Left colon (tissue), 2 donors: ENCODE measurements at regions not wholly inside any gene's neighbourhood (a gene's known extent, or its start where the extent isn't known, plus 50 kb on each side); places are given as distances from the start of the nearest gene placed in this dataset.
A peak's percentile ranks its signal among the peaks of the same experiment; 100 is the strongest.
"Not testable (repeated sequence)": the region's sequence is repeated elsewhere in the genome, so short reads cannot be mapped to it uniquely, and the experiment has no call there.

ENCODE experiments used
- ATAC-seq: fragments of 200-7000 bp; cut with Tn5 transposase; one replicate; pipeline ENCODE4 v1.9.1; 2020; ENCODE audit warnings: mild to moderate bottlenecking, moderate library complexity
- DNase-seq, 2 donors: peaks; one replicate each; pipeline ENCODE4 v3.0.0-alpha.2; 2020
- intact Hi-C, 2 donors: fragments of 100-400 bp; cut with DNase I in 1 of 2; cut with micrococcal nuclease in 1 of 2; formaldehyde crosslinking; loops; one replicate each; pipeline versions ENCODE4 v1.11.2 to v1.14.0; 2022; cut with DNase I, micrococcal nuclease
- donor health status: DM: no; HTN: no; CAD: no.
- donor health status: DM: yes; HTN: yes; CAD: no.

DNA sequence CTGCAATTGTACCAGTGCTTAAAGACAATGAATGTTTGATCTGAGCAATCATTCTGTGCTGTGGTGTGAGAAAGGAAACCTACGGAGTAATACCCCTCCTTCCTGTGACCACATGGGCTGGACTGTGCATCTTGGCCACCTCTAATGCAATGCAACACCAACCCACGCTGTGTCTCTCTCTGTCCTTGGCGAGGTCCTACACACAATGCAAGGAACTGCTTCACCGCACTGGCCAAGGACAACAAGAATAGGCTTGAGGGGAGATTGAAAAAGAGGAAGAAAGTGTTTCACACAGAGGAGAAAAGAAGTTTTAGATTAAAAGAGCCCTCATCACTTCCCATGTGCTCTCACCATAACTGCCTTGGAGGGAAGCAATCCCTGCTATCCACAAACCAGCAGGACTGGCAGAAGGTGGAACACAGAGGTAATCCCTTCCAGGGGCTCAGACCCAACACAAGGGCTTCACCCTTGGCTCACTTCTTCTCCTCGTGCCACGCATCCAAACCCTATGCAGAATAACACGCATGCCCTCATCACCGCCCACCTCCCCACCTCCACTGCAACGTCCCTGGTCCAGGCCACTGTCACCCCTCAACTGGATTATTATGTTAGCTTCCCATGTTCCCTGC is 112.5 kb upstream of the ERG start:
- no peak for DNase-seq
- intact Hi-C loops, result no loop called here
- no peak for ATAC-seq

DNA sequence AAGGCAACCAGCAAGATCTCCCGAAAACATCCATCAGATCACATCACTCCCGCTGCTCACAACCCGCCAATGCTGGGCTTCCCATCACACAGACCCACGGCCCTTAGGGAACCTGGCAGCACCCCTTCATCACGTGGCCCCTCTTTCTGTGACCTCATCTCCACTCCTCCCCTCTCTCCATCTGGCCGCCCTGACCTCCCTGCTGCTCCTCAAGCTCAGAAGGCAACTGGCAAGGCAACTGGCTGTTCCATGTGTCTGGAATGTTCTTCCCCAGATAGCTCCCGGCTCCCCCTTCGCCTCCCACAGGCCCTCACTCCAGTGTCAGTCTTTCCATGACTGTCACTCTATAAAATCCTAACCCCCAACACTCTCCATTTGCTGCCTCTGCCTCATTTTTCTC is 113.0 kb upstream of the ERG start:
- ATAC-seq (no peak), DNase-seq (no peak)
- intact Hi-C loops, result no loop called here

DNA sequence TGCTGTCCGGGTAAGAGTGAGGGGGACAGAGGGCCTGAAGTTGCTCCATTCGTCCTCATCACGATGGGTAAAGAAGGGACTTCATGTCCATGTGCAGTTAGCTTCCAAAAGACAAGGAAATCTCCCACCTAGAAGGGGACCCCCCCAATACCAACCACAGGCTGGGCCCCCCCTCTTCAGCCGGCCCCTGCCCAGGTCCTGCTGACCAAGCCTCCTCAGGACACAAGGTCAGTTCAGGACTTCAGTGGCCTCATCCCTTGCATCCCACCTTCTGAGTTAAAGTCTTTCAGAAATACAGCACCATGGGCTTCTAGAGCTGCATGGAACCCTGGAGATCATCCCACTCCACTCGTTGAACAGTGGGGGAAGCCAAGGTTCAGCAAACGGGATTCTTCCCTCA is 115.4 kb upstream of the ERG start:
- DNase-seq, result no peak
- intact Hi-C loops, result no loop called here
- no peak for ATAC-seq

DNA sequence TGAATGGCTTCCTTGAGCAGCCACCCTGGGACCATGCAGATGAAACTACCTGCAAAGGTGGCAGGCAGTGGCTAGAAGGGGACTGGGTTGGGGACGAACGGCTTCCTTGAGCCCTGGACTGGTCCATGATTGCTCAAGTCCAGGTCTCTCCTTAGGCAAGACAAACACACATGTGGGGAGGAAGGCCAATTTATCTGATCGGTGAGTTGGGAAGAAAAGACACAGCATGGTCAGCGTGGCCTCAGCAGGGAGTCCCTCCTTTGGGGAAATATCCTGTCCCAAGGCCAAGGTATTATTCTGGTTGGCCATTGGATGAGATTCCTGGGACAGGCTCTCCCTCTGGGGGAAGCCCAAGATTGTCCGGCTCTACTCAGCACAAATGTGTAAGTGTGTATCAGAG is 116.3 kb upstream of the ERG start:
- intact Hi-C loops, result no loop called here
- ATAC-seq (no peak), DNase-seq (no peak)

DNA sequence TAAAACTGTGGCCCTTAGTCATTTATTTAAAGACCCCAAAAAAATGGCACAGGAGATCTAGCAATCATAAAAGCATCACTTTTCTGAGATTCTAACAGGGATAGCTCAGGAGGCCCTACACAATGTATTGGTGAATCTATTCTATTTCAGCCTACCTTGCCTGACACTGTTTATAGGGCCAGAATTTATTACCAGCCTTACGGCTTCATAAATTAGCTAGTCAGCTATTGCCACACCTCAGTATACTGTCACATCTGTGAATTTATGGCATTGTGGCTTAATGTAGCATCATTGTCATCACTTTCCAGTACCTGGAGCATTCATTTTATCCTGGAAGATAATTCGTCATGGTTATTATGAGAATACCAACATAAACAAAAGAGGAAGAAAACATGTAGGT is 121.2 kb upstream of the ERG start:
- intact Hi-C loops, result no loop called here
- no peak for DNase-seq
- peak; percentile 51 for ATAC-seq

DNA sequence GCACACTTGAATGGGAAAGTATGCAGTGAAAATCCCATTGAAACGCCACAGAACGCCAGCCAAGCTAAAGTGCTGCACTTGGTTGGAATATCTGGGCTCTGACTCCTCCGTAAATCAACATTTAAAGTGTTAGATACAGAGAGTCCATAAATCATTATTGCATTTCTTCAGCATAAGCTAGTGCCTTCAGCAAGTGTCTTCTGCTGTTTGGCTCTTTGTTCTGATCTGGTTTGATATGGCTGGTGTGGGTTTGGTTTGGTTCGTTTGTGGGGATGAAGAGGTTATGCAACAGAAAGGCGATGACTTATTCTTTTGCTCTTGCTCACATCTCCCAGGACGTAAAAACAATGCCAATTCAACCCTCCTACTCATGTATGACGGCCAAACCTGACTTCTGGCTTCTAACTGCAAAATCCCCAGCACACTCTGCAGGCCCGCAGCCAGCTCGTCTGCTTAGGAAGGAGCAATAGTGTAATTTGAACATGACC is 121.8 kb upstream of the ERG start:
- ATAC-seq (peak; percentile 33), DNase-seq (no peak)
- intact Hi-C loops, result no loop called here

DNA sequence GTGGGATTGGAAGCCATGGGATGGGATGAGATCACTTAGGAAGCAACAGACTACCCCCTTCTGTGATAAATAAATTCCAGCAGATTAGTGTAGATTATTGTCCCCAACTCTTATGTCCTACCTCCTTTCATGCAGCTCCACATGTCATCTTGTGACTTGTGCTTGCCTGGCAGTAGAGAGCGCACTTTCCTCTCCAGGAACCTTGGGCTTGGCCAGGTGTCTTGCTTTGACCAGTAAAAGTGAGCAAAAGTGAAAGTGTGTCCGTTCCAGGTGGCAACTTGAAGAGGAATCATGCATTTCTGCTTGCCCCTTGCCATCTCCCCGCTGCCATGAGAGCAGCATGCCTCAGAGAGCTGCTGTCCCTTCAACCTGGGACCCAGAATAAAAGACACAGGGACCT is 122.9 kb upstream of the ERG start:
- DNase-seq (peak in 1 of 2 donors; percentile 16), ATAC-seq (peak; percentile 87)
- intact Hi-C loops, result no loop called here

DNA sequence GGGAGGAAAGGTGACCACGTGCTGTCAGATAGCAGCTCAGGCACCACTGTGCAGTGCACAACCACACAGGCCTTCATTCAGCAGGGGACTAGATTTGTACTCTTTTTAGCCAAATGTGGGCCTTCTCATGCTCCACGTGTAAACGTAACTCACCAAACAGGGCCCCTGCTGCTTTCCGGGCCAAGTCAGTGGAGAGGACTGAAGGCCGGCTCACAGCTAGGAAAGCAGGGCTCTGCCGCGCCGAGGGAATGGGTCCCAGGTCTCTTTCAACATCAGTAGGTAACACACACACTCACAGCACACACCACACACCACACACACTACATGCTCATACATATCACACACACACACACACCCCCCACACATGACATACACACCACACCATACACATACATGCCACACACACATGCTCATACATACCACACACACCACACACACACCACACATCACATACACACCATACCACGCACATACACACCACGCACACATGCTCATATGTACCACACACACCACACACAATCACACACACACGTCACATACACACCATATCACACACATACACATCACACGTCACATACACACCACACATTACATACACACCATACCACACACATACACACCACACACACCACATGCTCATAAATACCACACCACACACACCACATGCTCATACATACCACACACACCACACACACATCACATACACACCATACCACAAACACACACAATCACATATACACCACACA is 124.0 kb upstream of the ERG start:
- intact Hi-C loops, result no loop called here
- DNase-seq (no peak), ATAC-seq (no peak)

DNA sequence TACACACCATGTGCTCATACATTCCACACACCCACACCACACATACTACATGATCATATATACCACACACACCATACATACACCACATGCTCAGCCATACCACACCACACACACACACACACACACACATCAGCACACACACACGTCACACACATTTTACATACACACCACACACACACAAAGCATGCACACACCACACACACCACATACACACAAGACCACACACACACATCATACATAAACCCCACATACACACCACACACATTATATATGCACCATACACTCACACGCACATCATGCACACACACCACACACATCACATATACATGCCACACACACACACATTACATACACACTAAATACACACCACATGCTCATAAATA is 124.5 kb upstream of the ERG start:
- intact Hi-C loops, result no loop called here

DNA sequence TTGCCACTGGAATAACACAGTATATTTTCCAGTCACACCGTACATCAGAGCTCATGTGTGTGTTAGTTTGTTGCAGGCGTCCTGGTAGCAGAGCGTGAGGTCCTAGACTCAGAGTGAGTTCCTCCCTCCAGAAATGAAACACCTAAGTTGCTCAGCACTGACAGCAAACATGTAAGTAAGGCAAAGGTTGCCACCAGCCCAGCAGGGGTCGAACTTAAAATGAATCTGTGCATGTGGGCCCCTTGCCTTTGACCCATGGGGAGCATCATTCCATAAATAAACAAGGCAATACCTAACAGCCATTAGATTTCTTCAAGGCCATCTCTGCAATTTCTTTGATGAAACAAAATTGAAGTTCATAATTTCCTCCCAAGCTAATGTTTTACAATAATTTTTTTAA is 125.3 kb upstream of the ERG start:
- DNase-seq (no peak), ATAC-seq (no peak)
- intact Hi-C loops, result no loop called here

More for the DNA sequence above, 124.5 kb upstream of the ERG start:
- ATAC-seq (no peak), DNase-seq (no peak)

DNA sequence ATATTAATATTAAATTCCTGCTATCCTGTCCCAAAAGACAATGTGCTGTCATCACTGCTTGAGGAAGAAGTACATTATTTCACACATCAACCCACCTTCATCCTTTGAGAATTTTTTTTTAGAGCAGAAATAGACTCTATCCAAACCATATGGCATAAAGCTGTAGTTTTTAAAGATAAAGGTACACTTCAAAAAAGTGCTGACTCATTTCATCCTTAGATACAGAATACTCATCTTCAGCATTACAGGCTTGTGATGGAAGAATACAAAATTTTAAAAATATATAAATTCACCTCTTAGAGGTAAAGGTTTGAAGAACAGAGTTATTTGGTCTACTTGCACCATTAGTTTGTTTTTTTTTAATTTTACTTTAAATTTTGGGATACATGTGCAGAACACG is 126.7 kb upstream of the ERG start:
- DNase-seq (no peak), ATAC-seq (no peak)
- intact Hi-C loops, result no loop called here

DNA sequence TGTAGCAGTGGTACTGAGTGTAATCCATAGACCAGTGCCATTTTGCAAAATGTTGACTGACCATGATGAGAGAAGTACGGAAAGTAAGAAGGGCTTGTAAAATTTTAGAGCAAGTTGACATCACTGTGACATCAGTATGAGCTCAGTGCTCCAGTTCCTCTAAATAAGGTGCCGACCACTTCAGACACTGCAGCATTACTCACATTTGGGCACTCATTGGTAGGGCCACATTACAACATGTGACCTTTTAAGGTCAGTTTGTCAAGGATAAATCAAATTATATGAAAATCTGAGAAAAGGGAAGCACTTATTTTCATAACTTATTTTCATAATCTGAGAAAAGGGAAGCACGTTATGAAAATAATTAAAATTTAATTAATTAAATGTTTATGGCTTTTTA is 128.0 kb upstream of the ERG start:
- ATAC-seq (no peak), DNase-seq (no peak)
- intact Hi-C loops, result no loop called here

DNA sequence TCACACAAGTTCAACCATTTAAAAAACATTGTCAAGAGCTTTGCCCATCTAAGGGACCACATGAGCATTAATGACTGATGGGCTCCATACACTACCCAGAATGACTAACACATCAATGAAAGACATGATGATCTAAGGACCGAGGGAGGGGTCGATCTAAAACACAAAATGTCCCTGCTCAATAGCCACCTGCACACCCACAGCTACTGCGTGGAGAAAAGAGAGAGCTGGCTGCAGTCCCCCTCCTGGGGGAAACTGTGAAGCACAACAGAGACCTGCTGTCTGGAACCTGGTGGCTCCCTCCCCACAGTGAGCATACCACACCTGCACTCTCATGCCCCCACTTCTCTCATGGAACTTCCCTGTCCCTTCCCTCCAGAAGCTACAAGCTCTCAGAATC is 130.1 kb upstream of the ERG start:
- DNase-seq (no peak), ATAC-seq (no peak)
- intact Hi-C loops, result no loop called here

DNA sequence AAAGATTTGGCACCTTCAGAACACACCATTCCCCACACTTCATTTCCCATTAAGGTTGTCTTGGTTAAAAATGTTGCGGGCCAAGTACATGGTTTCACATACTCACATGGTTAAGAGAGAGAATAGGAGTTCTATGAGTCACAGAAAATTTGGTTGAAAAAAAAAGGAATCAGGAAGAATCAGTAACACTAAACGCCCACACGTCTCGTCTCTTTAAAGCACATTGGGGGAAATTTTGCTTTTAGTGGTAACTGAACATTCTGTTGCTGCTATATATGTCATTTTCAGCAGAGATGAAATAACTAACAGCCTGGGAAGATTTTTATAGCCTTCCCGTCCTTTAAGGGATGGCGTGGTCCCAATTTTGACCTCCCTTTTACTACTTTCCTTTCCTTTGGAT is 132.9 kb upstream of the ERG start:
- intact Hi-C loops, result no loop called here
- no peak for DNase-seq
- ATAC-seq, result no peak

DNA sequence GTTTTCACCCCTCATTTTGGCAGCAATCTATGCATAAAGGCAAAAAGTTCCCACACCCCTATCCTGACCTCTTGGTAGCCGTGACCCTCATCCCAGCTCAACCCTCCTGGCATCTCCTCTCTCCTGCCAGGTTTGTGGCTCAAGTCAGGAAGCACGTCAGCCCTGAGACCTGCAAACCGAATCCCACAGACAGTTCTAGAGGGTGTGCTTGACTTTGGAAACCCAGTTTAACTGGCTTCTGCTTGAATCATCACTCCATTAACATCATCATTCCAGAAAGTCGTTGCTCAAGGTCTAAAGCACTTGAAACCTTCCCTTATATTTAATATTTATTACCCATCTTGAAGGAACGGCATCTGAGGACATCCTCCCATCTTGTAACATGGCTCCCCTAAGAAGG is 133.4 kb upstream of the ERG start:
- DNase-seq (no peak), ATAC-seq (no peak)
- intact Hi-C loops, result no loop called here

DNA sequence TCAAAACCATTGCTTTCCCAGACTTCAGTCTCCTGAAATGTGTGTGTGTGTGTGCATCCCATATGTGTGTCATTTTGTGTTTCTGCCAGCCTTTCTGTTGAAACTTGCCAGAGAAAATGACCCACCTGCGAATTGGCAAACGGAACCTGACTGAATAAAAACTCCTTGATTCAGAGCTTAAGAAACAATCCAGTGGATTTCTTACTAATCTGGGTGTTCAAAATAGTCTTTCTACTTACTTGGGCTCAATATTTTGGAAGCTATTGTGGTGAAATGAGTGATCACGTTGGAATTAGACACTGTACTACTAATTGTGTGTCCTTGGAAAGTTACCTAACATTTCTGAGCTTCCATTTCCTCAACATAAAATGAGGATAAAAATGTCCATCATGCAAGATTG is 138.9 kb upstream of the ERG start:
- DNase-seq (no peak), ATAC-seq (no peak)
- intact Hi-C loops, result no loop called here

DNA sequence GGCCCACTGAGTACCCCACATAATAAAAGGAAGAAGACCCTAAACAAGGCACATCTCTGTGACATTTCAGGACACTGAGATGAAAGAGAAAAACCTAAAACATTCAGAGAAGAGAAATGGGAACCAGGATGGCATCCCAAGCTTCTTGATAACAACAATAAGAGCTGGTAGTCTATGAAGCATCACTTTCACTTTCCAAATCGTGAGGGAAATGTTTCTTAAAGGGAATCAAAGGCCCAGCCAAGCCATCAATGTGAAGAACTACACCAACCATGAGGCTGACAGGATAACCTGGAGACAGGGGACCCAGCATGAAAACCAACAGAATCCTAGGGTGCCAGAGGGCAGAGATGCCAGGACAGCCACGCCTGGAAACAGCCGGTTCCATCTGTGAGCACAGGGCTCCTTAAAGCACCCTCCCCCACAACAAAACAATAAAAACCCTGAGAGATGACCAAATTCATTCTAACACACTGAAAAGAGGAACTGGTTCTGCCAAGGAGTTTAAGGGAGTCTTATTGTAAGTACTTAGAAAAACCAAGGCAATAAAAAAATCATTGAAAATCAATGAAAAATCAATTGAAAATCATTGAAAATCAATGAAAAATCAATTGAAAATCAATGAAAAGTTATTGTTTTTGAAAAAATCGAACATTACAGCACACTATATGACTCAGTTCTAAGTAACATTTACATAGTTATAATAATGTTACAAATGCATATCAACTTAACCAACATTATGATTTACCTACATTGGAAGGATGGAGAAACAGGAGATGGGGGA is 141.5 kb upstream of the ERG start:
- intact Hi-C loops, result no loop called here
- ATAC-seq, result no peak
- no peak for DNase-seq

DNA sequence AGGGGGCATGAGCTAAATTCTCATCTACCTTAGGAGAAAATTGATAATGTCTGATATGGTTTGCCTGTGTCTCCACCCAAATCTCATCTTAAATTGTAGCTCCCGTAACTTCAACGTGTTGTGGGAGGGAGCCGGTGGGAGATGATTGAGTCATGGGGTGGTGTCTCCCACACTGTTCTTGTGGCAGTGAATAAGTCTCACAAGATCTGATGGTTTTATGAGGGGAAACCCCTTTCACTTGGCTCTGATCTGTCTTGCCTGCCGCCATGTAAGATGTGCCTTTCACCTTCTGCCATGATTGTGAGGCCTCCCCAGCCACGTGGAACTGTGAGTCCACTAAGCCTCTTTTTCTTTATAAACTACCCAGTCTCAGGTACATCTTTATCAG is 142.1 kb upstream of the ERG start:
- ATAC-seq, DNase-seq, intact Hi-C loops: not testable (repeated sequence)

DNA sequence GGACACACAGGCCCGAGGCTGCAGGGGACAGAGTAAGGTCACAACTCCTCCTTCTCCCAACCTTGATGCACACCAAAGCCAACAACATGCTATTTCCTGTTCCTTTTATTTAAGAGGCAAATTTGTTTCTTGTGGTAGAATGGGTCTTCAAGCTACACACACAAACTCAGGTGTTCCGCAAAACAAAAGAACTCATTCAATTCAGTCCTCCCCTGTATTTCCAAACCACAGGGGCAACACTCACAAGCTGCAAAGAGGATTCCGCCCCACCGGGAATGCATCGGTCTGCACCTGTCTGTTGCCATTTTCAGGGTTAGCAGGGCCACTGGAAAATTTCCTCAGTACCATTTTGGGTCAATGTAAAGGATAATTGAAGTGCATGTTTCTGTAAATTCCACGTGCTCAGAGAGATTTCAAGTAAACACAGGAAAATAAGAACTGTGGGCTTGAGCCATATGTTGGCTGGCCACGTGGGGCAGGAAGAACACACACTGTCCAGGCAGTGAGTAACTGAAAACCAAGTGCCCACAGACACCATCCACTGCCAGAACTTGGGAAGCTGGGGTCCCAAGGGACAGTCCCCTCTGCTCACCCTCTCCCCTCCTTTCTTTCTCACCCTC is 145.2 kb upstream of the ERG start:
- ATAC-seq (no peak), DNase-seq (no peak)
- intact Hi-C loops, result no loop called here

DNA sequence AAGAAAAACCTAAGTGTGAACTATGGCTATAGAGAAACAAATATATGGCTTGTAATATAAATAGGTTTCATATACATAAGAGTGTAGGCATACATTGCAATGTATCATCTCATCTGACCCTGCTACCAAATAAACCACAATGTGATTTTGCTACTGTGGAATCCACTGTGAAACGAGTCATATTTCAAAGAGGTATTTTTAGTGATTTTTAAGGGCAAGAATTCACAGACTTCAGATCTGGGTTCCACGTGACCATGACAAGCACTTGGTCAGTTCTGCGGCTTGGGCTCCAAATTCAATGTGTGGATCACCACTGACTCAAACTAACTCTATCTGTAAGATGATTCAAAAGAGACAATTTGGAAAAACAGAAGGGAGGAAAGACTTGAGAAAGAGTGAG is 147.0 kb upstream of the ERG start:
- ATAC-seq, result no peak
- DNase-seq, result no peak
- intact Hi-C loops, result no loop called here
